Ishikawa (cell line): ENCODE measurements at regions not wholly inside any gene's neighbourhood (a gene's known extent, or its start where the extent isn't known, plus 50 kb on each side); places are given as distances from the start of the nearest gene placed in this dataset.

ENCODE experiments used
- CEBPB ChIP-seq: IDR thresholded peaks from 2 replicates; pipeline ENCODE4 v1.6.1; 2012
- CREB1 ChIP-seq: IDR thresholded peaks from 2 replicates; pipeline ENCODE4 v1.6.1; 2012; ENCODE audit warnings: low read depth
- EGR1 ChIP-seq: IDR thresholded peaks from 2 replicates; pipeline ENCODE4 v1.6.1; 2012
- EP300 ChIP-seq: IDR thresholded peaks from 2 replicates; pipeline ENCODE4 v1.6.1; 2012; ENCODE audit warnings: borderline replicate concordance
- FOXM1 ChIP-seq: IDR thresholded peaks from 2 replicates; pipeline ENCODE4 v1.6.1; 2012; ENCODE audit warnings: low read depth, borderline replicate concordance
- MAX ChIP-seq: IDR thresholded peaks from 2 replicates; pipeline ENCODE4 v1.6.1; 2012
- NFIC ChIP-seq: IDR thresholded peaks from 2 replicates; pipeline ENCODE4 v1.6.1; 2012
- RAD21 ChIP-seq: IDR thresholded peaks from 2 replicates; pipeline ENCODE4 v1.6.1; 2012; ENCODE audit warnings: low read depth
- REST ChIP-seq: IDR thresholded peaks from 2 replicates; pipeline ENCODE4 v1.6.1; 2012; ENCODE audit warnings: low read depth, mild to moderate bottlenecking
- TAF1 ChIP-seq: IDR thresholded peaks from 2 replicates; pipeline ENCODE4 v1.6.1; 2012; ENCODE audit warnings: low read depth, mild to moderate bottlenecking
- TCF12 ChIP-seq: IDR thresholded peaks from 2 replicates; pipeline ENCODE4 v1.6.1; 2012; ENCODE audit warnings: low read depth
- TEAD4 ChIP-seq: IDR thresholded peaks from 2 replicates; pipeline ENCODE4 v1.6.1; 2012
- USF1 ChIP-seq: IDR thresholded peaks from 2 replicates; pipeline ENCODE4 v1.6.1; 2012
- YY1 ChIP-seq: IDR thresholded peaks from 2 replicates; pipeline ENCODE4 v1.6.1; 2012; ENCODE audit warnings: low read depth
- ZBTB7A ChIP-seq: IDR thresholded peaks from 2 replicates; pipeline ENCODE4 v1.6.1; 2012; ENCODE audit warnings: low read depth

- TF ChIP-seq EGR1 (peak; percentile 44; the same call in 1 of the 2 replicates), NFIC (no peak), CREB1 (no peak)
These were observed 90.8 kb upstream of the OGFRL1 start for GRCh38 chr6:71197780-71198179.

- TF ChIP-seq FOXM1 = no peak
- TF ChIP-seq TCF12 = no peak
- no peak for TF ChIP-seq TAF1
- TF ChIP-seq USF1 = no peak
- no peak for TF ChIP-seq NFIC
- no peak for TF ChIP-seq YY1
- TF ChIP-seq EP300 = no peak
- TF ChIP-seq TEAD4 = no peak
- TF ChIP-seq EGR1 = no peak
- no peak for TF ChIP-seq CEBPB
- TF ChIP-seq ZBTB7A = no peak
- no peak for TF ChIP-seq MAX
- no peak for TF ChIP-seq REST
- TF ChIP-seq CREB1 = no peak
- TF ChIP-seq RAD21 = no peak
These were observed 89.7 kb upstream of the OGFRL1 start for GRCh38 chr6:71198908-71199307.

- TF ChIP-seq RAD21 = no peak
These were observed 88.9 kb upstream of the OGFRL1 start for GRCh38 chr6:71199736-71200135.

- no peak for TF ChIP-seq YY1
- TF ChIP-seq TEAD4 = no peak
- no peak for TF ChIP-seq RAD21
- TF ChIP-seq ZBTB7A = no peak
- TF ChIP-seq NFIC = no peak
- no peak for TF ChIP-seq CREB1
- no peak for TF ChIP-seq CEBPB
- no peak for TF ChIP-seq TAF1
- TF ChIP-seq REST = no peak
- TF ChIP-seq MAX = no peak
- TF ChIP-seq EP300 = no peak
- TF ChIP-seq TCF12 = no peak
- TF ChIP-seq FOXM1 = no peak
These were observed 85.4 kb upstream of the OGFRL1 start for GRCh38 chr6:71203206-71203605.

- no peak for TF ChIP-seq TAF1
- TF ChIP-seq EGR1 = no peak
- TF ChIP-seq EP300 = no peak
- no peak for TF ChIP-seq YY1
- no peak for TF ChIP-seq TEAD4
- TF ChIP-seq NFIC = no peak
- TF ChIP-seq REST = no peak
- no peak for TF ChIP-seq RAD21
- TF ChIP-seq MAX = no peak
- TF ChIP-seq ZBTB7A = no peak
- TF ChIP-seq TCF12 = no peak
- no peak for TF ChIP-seq CREB1
- TF ChIP-seq CEBPB = no peak
- TF ChIP-seq FOXM1 = no peak
- no peak for TF ChIP-seq USF1
These were observed 83.9 kb upstream of the OGFRL1 start for GRCh38 chr6:71204741-71205140.
